GM12891 (cell line): ENCODE measurements at regions not wholly inside any gene's neighbourhood (a gene's known extent, or its start where the extent isn't known, plus 50 kb on each side); places are given as distances from the start of the nearest gene placed in this dataset.

Experiments used
- PAX5 ChIP-seq: IDR thresholded peaks from 2 replicates; pipeline ENCODE4 v1.6.1; 2011; ENCODE audit warnings: low read length, moderate library complexity, mild to moderate bottlenecking; ENCODE audit not compliant: insufficient read depth, severe bottlenecking
- POLR2A ChIP-seq: IDR thresholded peaks from 2 replicates; pipeline ENCODE4 v1.6.1; 2011; ENCODE audit warnings: low read depth, low read length, control low read depth
- POLR2AphosphoS5 ChIP-seq: IDR thresholded peaks from 2 replicates; pipeline ENCODE4 v1.6.1; 2011; ENCODE audit warnings: low read depth, low read length, control low read depth
- TAF1 ChIP-seq: IDR thresholded peaks from 2 replicates; pipeline ENCODE4 v1.6.1; 2011; ENCODE audit warnings: low read depth, low read length, control low read depth

DNA sequence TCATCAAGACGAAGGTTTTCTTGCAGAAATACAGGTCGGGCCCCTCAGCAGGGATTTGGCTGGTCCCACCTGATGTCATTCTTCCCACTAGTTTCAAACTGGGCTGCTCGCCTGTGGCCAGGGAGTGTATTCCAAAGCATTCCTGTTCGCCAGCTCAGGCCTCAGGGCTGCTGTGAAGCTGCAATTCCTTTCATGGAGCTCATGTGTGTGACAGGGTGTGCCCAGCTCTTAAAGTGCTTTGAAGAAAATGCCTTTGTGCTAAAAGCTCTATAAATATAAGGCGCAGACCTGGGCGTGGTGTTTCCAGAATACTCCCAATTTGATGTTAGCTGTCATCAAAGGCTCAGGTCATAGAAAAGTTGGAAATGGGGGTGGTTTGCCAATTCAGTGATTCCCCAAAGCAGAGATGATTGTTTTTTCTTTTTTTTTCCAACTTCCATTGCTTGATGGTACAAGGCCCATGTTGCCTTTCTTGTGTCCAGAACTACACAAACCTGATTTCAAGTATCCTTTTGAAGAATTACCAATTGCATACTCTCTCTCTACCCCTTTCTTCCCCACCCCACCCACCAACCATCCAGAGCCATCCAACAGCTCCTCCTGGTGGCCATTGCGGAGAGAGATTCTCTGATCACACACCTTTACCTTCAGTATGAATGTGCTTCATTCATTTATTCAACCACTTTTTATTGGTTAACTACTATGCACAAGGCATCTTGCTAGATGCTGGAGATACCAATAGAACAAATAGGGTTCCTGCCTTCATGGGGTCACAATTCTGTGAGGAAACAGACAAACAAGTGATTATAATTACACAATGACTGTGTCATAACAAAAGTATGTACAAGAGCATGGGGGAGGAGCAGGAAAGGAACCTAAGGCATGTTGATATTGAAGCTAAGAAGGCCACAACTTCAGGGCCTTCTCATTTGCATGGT lies 297.3 kb upstream of the LYZL1 start:
- TF ChIP-seq POLR2AphosphoS5 (no peak), PAX5 (no peak), POLR2A (no peak), TAF1 (no peak)
